ENCODE measurements at regions not wholly inside any gene's neighbourhood (a gene's known extent, or its start where the extent isn't known, plus 50 kb on each side); places are given as distances from the start of the nearest gene placed in this dataset.

DNA sequence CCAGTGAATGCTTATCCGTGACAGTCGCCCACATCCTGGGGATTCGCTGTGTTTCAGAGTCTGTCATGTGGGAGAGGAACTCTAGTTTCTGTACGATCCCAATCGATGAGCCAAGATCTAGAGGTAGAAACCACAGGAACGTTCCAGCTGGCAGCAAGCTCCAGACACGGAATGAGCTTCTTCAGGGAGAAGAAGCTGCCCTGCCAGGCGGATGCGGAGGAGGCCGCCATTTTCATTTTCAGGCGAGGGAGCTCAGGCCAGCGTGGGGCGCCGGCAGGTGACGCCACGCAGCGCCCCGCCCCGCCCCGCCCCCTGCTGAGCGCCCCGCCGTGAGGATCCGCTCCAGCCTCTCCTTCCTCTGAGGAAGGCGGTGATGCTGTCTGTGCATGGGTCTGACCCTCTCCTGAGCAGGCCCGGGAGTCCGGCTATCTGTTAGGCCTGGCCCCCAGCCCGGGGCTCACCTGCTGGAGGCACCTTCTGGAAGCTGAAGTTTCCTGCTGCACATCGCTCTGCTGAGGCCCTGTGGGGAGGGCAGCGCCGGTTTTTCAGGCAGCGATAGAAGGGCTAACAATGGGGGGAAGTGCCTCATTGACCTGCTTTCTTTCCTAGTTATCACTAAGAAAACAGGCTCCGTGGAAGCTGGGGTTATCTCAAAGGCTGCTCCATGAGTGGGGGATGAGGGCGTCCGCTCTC, 147.5 kb downstream of the ERMARD start:
- Histone ChIP-seq H3K9me3 (no peaks in the 10 kb centered on the region), H3K27me3 (no peaks in the 10 kb centered on the region), H3K4me3 (no peak overlapping the region), H3K36me3 (no peaks in the 10 kb centered on the region), H3K27ac (peak overlapping the region in 1 of 4 donors; percentile 9), H3K4me1 (no peaks in the 10 kb centered on the region)
- TF ChIP-seq POLR2A (IDR thresholded peaks at IDR 0.05) = no peak
- TF ChIP-seq, protein P1, sequence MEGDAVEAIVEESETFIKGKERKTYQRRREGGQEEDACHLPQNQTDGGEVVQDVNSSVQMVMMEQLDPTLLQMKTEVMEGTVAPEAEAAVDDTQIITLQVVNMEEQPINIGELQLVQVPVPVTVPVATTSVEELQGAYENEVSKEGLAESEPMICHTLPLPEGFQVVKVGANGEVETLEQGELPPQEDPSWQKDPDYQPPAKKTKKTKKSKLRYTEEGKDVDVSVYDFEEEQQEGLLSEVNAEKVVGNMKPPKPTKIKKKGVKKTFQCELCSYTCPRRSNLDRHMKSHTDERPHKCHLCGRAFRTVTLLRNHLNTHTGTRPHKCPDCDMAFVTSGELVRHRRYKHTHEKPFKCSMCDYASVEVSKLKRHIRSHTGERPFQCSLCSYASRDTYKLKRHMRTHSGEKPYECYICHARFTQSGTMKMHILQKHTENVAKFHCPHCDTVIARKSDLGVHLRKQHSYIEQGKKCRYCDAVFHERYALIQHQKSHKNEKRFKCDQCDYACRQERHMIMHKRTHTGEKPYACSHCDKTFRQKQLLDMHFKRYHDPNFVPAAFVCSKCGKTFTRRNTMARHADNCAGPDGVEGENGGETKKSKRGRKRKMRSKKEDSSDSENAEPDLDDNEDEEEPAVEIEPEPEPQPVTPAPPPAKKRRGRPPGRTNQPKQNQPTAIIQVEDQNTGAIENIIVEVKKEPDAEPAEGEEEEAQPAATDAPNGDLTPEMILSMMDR (IDR thresholded peaks at IDR 0.05) = no peak
- 81 to 82% methylated on average over 7 to 11 of the region's 35 CpGs for WGBS, 2 donors
- intact Hi-C loops (cut with DNase I) = no loop called here
- no peak for DNase-seq

DNA sequence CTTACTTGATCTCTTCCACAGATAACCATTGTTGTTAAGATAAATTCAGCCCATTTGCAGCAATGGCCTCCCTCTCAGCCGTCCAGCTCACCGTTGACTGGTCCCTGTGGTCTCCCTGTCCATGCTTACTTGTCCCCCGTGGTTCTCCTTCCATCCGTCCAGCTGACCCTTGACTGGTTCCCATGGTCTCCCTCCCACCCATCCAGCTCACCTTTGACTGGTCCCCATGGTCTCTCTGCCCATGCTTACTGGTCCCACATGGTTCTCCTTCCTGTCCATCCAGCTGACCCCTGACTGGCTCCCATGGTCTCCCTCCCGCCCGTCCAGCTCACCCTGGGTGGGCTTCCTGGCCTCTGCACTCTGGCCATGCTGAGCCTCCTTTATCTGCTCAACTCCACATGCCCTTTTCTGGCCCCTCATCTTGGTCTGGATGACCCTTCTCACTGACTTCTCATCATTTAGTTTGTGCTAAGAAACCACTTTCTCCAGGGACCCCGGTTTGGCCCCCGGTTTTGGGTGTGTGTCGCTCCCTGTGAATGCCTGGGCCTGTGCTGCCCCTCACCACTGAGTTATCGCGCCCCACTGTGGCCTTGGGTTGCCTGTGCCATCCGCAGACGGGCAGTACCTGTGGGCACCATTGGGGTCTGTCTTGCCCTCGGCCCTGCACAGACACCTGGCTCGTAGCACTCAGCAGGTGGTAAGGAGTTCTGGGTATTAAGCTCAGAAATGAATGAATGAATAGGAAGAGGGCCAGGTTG, 146.4 kb downstream of the ERMARD start:
- no peak for TF ChIP-seq POLR2A (IDR thresholded peaks at IDR 0.05)
- TF ChIP-seq, protein P1 (IDR thresholded peaks at IDR 0.05) = no peak
- intact Hi-C loops (cut with DNase I) = no loop called here
- Histone ChIP-seq H3K27me3 (no peaks in the 10 kb centered on the region), H3K4me1 (no peaks in the 10 kb centered on the region), H3K27ac (no peak overlapping the region), H3K9me3 (no peaks in the 10 kb centered on the region), H3K4me3 (no peak overlapping the region), H3K36me3 (no peaks in the 10 kb centered on the region)
- DNase-seq = no peak
- WGBS, 2 donors = 79 to 86% methylated on average over 10 to 12 of the region's 15 CpGs

DNA sequence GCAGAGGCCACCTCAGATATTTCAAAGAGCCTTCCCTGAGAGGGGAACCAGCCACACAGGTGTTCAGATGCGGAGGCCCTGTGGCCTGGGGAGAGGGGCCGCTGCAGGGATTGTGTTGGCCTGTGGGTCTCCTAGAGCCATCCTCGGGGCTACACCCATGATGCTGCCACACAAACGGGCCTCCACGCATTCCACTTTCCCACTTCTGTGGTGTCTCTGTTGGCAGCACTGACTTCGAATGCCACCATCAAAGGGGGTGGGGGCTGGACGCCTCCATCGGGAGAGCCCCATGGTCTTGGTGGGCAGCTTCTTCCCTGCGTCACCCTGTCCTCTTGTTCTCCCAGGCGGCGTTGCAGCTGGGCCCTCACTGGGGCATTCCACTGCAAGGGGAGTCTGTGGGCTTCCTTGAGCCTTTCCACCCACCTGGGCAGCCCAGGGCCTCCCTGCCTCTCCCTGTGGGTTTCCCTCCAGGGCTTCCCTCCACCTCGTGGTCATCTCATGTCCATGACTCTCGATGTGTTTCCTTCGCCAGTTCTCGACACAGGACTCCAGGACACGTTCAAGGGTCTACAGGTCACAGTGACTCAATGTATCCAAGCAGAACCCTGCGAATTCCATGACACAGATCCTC, 145.5 kb downstream of the ERMARD start:
- TF ChIP-seq POLR2A (IDR thresholded peaks at IDR 0.05) = no peak
- TF ChIP-seq, protein P1 (IDR thresholded peaks at IDR 0.05) = no peak
- no peaks in the 10 kb centered on the region for H3K4me1 ChIP-seq
- no peak overlapping the region for H3K27ac ChIP-seq
- H3K9me3 ChIP-seq = no peaks in the 10 kb centered on the region
- 84 to 93% methylated on average over 8 to 10 of the region's 17 CpGs for WGBS, 2 donors
- no peak for DNase-seq
- H3K4me3 ChIP-seq = no peak overlapping the region
- H3K36me3 ChIP-seq = no peaks in the 10 kb centered on the region
- H3K27me3 ChIP-seq = no peaks in the 10 kb centered on the region
- intact Hi-C loops (cut with DNase I) = no loop called here

DNA sequence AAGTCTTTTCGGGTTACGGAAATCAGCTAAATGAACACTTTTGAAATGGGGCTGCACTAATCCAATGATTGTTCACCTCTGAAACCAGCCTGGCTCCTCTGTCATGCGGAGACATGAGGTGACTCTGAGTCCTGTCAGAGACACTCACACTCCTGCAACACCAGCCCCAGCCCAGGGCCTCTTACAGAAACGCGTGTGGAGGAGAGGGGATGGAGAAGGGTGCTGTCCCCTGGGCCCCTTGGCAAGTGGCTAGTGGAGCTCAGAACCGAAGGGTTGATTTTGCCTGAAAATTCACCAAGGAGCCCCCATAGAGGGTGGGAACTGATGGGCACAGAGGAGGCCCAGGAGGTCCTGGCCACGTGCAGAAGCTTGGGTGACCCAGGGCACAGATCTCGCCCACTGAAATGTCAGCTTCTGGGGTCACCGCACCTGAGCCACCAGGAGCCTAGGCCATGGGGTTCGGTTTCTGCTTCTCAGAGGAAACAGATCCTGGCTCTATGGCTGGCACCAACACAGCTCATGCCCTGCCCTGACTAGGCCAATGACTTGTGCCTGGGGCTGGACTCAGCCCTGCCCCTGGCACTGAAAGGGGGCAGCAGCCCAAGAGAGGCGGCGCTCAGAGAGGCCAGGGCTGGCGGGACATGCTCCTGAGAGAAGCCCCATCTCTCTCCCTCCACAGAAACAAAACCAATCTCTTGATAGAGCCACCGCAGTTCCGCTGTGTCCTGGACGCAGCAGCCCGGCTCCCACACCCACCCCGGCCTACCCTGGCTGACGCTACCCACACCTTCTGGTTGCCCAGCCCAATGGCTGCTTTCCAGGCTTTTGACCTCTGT, 144.7 kb downstream of the ERMARD start:
- no peak overlapping the region for H3K27ac ChIP-seq
- H3K9me3 ChIP-seq = no peaks in the 10 kb centered on the region
- no peak for TF ChIP-seq POLR2A (IDR thresholded peaks at IDR 0.05)
- TF ChIP-seq, protein P1 (IDR thresholded peaks at IDR 0.05) = no peak
- H3K27me3 ChIP-seq = no peaks in the 10 kb centered on the region
- H3K36me3 ChIP-seq = no peaks in the 10 kb centered on the region
- no peak overlapping the region for H3K4me3 ChIP-seq
- no peak for DNase-seq
- intact Hi-C loops (cut with DNase I) = no loop called here
- 85 to 96% methylated on average over 7 to 11 of the region's 19 CpGs for WGBS, 2 donors
- no peaks in the 10 kb centered on the region for H3K4me1 ChIP-seq
